WTC11 (cell line): ENCODE measurements at regions not wholly inside any gene's neighbourhood (a gene's known extent, or its start where the extent isn't known, plus 50 kb on each side); places are given as distances from the start of the nearest gene placed in this dataset.

Experiments
- MYBL2 ChIP-seq: sonication (generic); formaldehyde crosslinking; IDR thresholded peaks from 2 replicates; pipeline ENCODE4 v1.8.1; 2023; ENCODE audit warnings: mild to moderate bottlenecking, moderate library complexity, missing genetic modification reagents
- SOX15 ChIP-seq: fragments of 250-450 bp; sonication (Bioruptor Pico); IDR thresholded peaks from 2 replicates; pipeline ENCODE4 v1.9.0; 2021; ENCODE audit warnings: mild to moderate bottlenecking
- TF ChIP-seq, protein P1 (sequence below): fragments of 200-600 bp; IDR thresholded peaks from 2 replicates; pipeline ENCODE4 v1.8.0; 2022; ENCODE audit warnings: antibody characterized with exemption
- TF ChIP-seq, protein P2 (sequence below): sonication (generic); formaldehyde crosslinking; IDR thresholded peaks from 2 replicates; pipeline ENCODE4 v1.8.0; 2022; ENCODE audit warnings: mild to moderate bottlenecking, missing genetic modification reagents
- TF ChIP-seq, protein P3 (sequence below): sonication (generic); formaldehyde crosslinking; IDR thresholded peaks from 2 replicates; pipeline ENCODE4 v1.8.1; 2023; ENCODE audit warnings: mild to moderate bottlenecking, missing genetic modification reagents, moderate library complexity
- TF ChIP-seq, protein P4 (sequence below): sonication (generic); formaldehyde crosslinking; IDR thresholded peaks from 2 replicates; pipeline ENCODE4 v1.8.1; 2023; ENCODE audit warnings: mild to moderate bottlenecking, missing genetic modification reagents

DNA sequence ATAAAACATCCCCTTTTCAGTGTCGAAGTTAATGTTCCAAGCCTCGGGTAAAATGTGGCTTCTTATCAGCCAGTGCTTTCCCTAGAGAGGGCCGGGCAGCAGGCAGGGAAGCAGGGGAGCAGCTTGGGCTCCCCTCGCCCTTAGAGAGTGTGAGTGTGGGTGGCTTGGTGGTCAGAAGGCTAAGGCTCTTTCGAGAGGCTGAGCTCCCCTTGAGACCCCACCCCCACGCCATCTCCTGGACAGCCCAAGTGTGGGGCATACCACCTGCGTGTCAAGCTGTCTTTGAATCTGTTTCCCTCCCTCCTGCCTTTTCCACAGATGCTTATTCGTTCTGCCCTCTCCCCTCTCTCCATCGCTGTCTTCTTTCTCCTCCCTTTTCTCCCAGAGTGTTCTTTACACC is 95.1 kb upstream of the FOXP4 start:
- TF ChIP-seq, protein P1, sequence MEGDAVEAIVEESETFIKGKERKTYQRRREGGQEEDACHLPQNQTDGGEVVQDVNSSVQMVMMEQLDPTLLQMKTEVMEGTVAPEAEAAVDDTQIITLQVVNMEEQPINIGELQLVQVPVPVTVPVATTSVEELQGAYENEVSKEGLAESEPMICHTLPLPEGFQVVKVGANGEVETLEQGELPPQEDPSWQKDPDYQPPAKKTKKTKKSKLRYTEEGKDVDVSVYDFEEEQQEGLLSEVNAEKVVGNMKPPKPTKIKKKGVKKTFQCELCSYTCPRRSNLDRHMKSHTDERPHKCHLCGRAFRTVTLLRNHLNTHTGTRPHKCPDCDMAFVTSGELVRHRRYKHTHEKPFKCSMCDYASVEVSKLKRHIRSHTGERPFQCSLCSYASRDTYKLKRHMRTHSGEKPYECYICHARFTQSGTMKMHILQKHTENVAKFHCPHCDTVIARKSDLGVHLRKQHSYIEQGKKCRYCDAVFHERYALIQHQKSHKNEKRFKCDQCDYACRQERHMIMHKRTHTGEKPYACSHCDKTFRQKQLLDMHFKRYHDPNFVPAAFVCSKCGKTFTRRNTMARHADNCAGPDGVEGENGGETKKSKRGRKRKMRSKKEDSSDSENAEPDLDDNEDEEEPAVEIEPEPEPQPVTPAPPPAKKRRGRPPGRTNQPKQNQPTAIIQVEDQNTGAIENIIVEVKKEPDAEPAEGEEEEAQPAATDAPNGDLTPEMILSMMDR: no peak
- no peak for TF ChIP-seq SOX15 (CRISPR knock-in tag)
- no peak for TF ChIP-seq MYBL2
- TF ChIP-seq, protein P2, sequence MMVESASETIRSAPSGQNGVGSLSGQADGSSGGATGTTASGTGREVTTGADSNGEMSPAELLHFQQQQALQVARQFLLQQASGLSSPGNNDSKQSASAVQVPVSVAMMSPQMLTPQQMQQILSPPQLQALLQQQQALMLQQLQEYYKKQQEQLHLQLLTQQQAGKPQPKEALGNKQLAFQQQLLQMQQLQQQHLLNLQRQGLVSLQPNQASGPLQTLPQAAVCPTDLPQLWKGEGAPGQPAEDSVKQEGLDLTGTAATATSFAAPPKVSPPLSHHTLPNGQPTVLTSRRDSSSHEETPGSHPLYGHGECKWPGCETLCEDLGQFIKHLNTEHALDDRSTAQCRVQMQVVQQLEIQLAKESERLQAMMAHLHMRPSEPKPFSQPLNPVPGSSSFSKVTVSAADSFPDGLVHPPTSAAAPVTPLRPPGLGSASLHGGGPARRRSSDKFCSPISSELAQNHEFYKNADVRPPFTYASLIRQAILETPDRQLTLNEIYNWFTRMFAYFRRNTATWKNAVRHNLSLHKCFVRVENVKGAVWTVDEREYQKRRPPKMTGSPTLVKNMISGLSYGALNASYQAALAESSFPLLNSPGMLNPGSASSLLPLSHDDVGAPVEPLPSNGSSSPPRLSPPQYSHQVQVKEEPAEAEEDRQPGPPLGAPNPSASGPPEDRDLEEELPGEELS: no peak
- TF ChIP-seq, protein P3, sequence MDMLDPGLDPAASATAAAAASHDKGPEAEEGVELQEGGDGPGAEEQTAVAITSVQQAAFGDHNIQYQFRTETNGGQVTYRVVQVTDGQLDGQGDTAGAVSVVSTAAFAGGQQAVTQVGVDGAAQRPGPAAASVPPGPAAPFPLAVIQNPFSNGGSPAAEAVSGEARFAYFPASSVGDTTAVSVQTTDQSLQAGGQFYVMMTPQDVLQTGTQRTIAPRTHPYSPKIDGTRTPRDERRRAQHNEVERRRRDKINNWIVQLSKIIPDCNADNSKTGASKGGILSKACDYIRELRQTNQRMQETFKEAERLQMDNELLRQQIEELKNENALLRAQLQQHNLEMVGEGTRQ: no peak
- TF ChIP-seq, protein P4, sequence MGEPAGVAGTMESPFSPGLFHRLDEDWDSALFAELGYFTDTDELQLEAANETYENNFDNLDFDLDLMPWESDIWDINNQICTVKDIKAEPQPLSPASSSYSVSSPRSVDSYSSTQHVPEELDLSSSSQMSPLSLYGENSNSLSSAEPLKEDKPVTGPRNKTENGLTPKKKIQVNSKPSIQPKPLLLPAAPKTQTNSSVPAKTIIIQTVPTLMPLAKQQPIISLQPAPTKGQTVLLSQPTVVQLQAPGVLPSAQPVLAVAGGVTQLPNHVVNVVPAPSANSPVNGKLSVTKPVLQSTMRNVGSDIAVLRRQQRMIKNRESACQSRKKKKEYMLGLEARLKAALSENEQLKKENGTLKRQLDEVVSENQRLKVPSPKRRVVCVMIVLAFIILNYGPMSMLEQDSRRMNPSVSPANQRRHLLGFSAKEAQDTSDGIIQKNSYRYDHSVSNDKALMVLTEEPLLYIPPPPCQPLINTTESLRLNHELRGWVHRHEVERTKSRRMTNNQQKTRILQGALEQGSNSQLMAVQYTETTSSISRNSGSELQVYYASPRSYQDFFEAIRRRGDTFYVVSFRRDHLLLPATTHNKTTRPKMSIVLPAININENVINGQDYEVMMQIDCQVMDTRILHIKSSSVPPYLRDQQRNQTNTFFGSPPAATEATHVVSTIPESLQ: no peak
